Astrocyte (in vitro differentiated cells and primary cell): ENCODE measurements at regions not wholly inside any gene's neighbourhood (a gene's known extent, or its start where the extent isn't known, plus 50 kb on each side); places are given as distances from the start of the nearest gene placed in this dataset.

ENCODE experiments used
- DNase-seq: peaks from one replicate; pipeline ENCODE4 v3.0.0-alpha.2; 2010; ENCODE audit warnings: low read depth
- FAIRE-seq: peaks from 2 replicates; lab custom pipeline; 2011; peaks lifted over from hg19 to GRCh38; lab: Jason Lieb, UNC
- H2AFZ ChIP-seq: 2 replicates; pipeline ENCODE4 v1.6.0; 2012; ENCODE audit warnings: low read depth, low read length, inconsistent platforms
- H3K27ac ChIP-seq: 2 replicates; pipeline ENCODE4 v1.5.1; 2011; ENCODE audit warnings: low read depth, low read length, inconsistent platforms
- H3K27me3 ChIP-seq: 2 replicates; pipeline ENCODE4 v1.6.0; 2011; ENCODE audit warnings: low read length, inconsistent platforms; ENCODE audit not compliant: insufficient read depth
- H3K36me3 ChIP-seq: 2 replicates; pipeline ENCODE4 v1.5.1; 2011; ENCODE audit warnings: low read length, inconsistent platforms; ENCODE audit not compliant: insufficient read depth
- H3K4me1 ChIP-seq: 2 replicates; pipeline ENCODE4 v1.5.1; 2011; ENCODE audit warnings: low read length, inconsistent platforms; ENCODE audit not compliant: insufficient read depth
- H3K4me2 ChIP-seq: 2 replicates; pipeline ENCODE4 v1.6.0; 2012; ENCODE audit warnings: low read length, inconsistent platforms
- H3K4me3 ChIP-seq: 2 replicates; pipeline ENCODE4 v1.5.1; 2011; ENCODE audit warnings: low read depth, mild to moderate bottlenecking, low read length, inconsistent platforms; ENCODE audit not compliant: insufficient read depth
- H3K79me2 ChIP-seq: 2 replicates; pipeline ENCODE4 v1.6.0; 2012; ENCODE audit warnings: mild to moderate bottlenecking, low read length, inconsistent platforms; ENCODE audit not compliant: insufficient read depth
- H3K9ac ChIP-seq: 2 replicates; pipeline ENCODE4 v1.6.0; 2012; ENCODE audit warnings: mild to moderate bottlenecking, low read length, inconsistent platforms
- H3K9me3 ChIP-seq: 2 replicates; pipeline ENCODE4 v1.5.1; 2012; ENCODE audit warnings: low read depth, mild to moderate bottlenecking, low read length, inconsistent platforms; ENCODE audit not compliant: insufficient read depth
- H4K20me1 ChIP-seq: 2 replicates; pipeline ENCODE4 v1.6.0; 2012; ENCODE audit warnings: low read length, inconsistent platforms; ENCODE audit not compliant: insufficient read depth
- H3K27ac Mint-ChIP-seq: one replicate; pipeline ENCODE4 v1.8.0; 2021; ENCODE audit warnings: mild to moderate bottlenecking, mixed read lengths; ENCODE audit not compliant: unreplicated experiment
- H3K27me3 Mint-ChIP-seq: one replicate; pipeline ENCODE4 v1.8.0; 2021; ENCODE audit warnings: low read depth, mixed read lengths; ENCODE audit not compliant: unreplicated experiment
- H3K36me3 Mint-ChIP-seq: one replicate; pipeline ENCODE4 v1.8.0; 2021; ENCODE audit warnings: low read depth, mixed read lengths; ENCODE audit not compliant: unreplicated experiment
- H3K4me1 Mint-ChIP-seq: one replicate; pipeline ENCODE4 v1.8.0; 2021; ENCODE audit warnings: low read depth, mixed read lengths; ENCODE audit not compliant: unreplicated experiment
- H3K4me3 Mint-ChIP-seq: one replicate; pipeline ENCODE4 v1.8.0; 2021; ENCODE audit warnings: mild to moderate bottlenecking, moderate library complexity, mixed read lengths; ENCODE audit not compliant: unreplicated experiment
- H3K9me3 Mint-ChIP-seq: one replicate; pipeline ENCODE4 v1.8.0; 2021; ENCODE audit warnings: mild to moderate bottlenecking, mixed read lengths; ENCODE audit not compliant: unreplicated experiment
- EZH2 ChIP-seq: IDR thresholded peaks from 2 replicates; pipeline ENCODE4 v1.6.1; 2012; ENCODE audit warnings: mild to moderate bottlenecking, low read length, inconsistent platforms; ENCODE audit not compliant: insufficient read depth
- TF ChIP-seq, protein P1 (sequence below): IDR thresholded peaks from 2 replicates; pipeline ENCODE4 v1.5.1; 2011; ENCODE audit warnings: low read depth, mild to moderate bottlenecking, inconsistent platforms, low read length, moderate library complexity; ENCODE audit not compliant: insufficient read depth

DNA sequence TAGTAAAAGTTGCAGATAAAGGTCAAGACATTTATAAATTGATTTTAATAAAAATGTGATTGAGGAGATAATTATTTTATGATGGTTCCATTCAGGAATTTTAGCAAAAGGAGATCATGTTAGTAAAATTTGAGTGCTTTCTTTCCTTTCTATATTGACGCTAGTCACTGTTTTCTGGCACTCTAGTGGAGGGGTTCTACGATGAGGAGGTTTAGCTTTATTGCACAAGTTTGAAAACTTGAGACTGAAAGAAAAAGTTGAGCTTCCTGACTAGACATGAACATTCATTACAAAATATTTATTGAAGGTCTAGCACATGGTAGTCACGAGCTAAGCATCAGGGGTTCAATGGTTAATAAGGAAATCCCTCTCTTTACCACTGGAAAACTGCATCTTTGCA, 336.1 kb downstream of the SNAPC1 start:
- Histone ChIP-seq H3K4me1 (no peaks in the 10 kb centered on the region), H3K79me2 (no peaks in the 10 kb centered on the region), H3K9me3 (no peaks in the 10 kb centered on the region), H3K27ac (no peak overlapping the region), H2AFZ (no peak overlapping the region), H3K4me3 (no peak overlapping the region), H3K27me3 (no peaks in the 10 kb centered on the region), H3K4me2 (no peak overlapping the region), H4K20me1 (no peaks in the 10 kb centered on the region), H3K9ac (no peak overlapping the region), H3K36me3 (no peaks in the 10 kb centered on the region)
- peak overlapping the region; percentile 43 for H3K27ac Mint-ChIP-seq
- H3K36me3 Mint-ChIP-seq = no peaks in the 10 kb centered on the region
- FAIRE-seq (no peak), DNase-seq (no peak)
- no peaks in the 10 kb centered on the region for H3K27me3 Mint-ChIP-seq
- H3K4me1 Mint-ChIP-seq = no peaks in the 10 kb centered on the region
- TF ChIP-seq, protein P1, sequence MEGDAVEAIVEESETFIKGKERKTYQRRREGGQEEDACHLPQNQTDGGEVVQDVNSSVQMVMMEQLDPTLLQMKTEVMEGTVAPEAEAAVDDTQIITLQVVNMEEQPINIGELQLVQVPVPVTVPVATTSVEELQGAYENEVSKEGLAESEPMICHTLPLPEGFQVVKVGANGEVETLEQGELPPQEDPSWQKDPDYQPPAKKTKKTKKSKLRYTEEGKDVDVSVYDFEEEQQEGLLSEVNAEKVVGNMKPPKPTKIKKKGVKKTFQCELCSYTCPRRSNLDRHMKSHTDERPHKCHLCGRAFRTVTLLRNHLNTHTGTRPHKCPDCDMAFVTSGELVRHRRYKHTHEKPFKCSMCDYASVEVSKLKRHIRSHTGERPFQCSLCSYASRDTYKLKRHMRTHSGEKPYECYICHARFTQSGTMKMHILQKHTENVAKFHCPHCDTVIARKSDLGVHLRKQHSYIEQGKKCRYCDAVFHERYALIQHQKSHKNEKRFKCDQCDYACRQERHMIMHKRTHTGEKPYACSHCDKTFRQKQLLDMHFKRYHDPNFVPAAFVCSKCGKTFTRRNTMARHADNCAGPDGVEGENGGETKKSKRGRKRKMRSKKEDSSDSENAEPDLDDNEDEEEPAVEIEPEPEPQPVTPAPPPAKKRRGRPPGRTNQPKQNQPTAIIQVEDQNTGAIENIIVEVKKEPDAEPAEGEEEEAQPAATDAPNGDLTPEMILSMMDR = no peak
- TF ChIP-seq EZH2 = no peak
- no peak overlapping the region for H3K4me3 Mint-ChIP-seq
- H3K9me3 Mint-ChIP-seq = no peaks in the 10 kb centered on the region

DNA sequence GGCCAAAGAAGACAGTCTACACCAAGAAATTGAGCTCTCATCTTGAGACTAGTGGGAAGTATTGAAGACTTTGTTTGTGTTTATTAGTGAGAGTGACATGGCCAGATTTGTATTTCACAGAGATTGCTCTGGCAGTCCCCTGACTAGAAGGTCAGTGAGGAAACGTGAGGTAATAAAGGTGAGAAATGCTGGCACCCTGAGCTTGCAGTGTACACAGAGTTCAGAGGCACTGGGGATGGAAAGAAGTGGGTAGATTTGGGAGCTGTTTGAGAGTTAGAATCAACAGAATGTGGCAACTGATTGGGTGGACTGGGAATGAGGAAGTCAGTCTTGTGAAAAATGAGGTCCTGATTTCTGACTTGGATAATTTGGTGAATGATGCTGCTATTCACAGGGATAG, 336.9 kb downstream of the SNAPC1 start:
- TF ChIP-seq, protein P1 = no peak
- TF ChIP-seq EZH2 = no peak
- Histone ChIP-seq H3K4me3 (no peak overlapping the region), H3K4me2 (no peak overlapping the region), H3K79me2 (no peaks in the 10 kb centered on the region), H3K27ac (no peak overlapping the region), H3K27me3 (no peaks in the 10 kb centered on the region), H2AFZ (no peak overlapping the region), H3K36me3 (no peaks in the 10 kb centered on the region), H3K9me3 (no peaks in the 10 kb centered on the region), H3K4me1 (no peaks in the 10 kb centered on the region), H3K9ac (no peak overlapping the region), H4K20me1 (no peaks in the 10 kb centered on the region)
- Mint-ChIP-seq H3K9me3 (no peaks in the 10 kb centered on the region), H3K27me3 (no peaks in the 10 kb centered on the region), H3K4me1 (no peaks in the 10 kb centered on the region), H3K4me3 (no peak overlapping the region), H3K36me3 (no peaks in the 10 kb centered on the region), H3K27ac (no peak overlapping the region)
- DNase-seq = no peak
- FAIRE-seq = no peak

DNA sequence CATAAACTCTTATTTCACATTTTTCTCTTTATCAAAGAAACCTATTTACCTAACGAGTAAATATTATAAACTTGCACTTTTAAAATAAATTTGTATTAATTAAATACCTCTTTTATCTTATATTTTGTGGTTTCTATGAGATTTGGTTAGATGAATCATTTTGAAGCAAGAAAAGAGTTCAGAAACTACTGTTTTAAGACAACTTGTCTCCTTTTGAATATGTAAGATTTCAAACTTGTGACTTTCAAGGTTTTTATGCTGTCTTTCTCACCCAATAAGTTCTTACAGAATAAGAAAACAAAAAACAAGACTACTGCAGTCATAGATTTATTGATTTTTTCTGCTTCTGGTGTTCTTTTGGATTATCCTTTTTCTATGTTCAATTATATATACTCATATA, 339.0 kb downstream of the SNAPC1 start:
- DNase-seq (no peak), FAIRE-seq (no peak)
- no peak overlapping the region for H3K27ac ChIP-seq
- no peaks in the 10 kb centered on the region for H3K36me3 ChIP-seq
- no peaks in the 10 kb centered on the region for H3K9me3 ChIP-seq
- H3K27me3 ChIP-seq = no peaks in the 10 kb centered on the region
- H3K4me3 Mint-ChIP-seq = no peak overlapping the region
- no peaks in the 10 kb centered on the region for H3K36me3 Mint-ChIP-seq
- TF ChIP-seq, protein P1 = no peak
- TF ChIP-seq EZH2 = no peak
- no peaks in the 10 kb centered on the region for H4K20me1 ChIP-seq
- H3K9ac ChIP-seq = no peak overlapping the region
- no peak overlapping the region for H2AFZ ChIP-seq
- no peaks in the 10 kb centered on the region for H3K9me3 Mint-ChIP-seq
- H3K4me3 ChIP-seq = no peak overlapping the region
- no peak overlapping the region for H3K4me2 ChIP-seq
- H3K79me2 ChIP-seq = no peaks in the 10 kb centered on the region
- no peaks in the 10 kb centered on the region for H3K4me1 ChIP-seq
- H3K27me3 Mint-ChIP-seq = no peaks in the 10 kb centered on the region
- no peaks in the 10 kb centered on the region for H3K4me1 Mint-ChIP-seq
- H3K27ac Mint-ChIP-seq = no peak overlapping the region
